GM12878 (cell line): ENCODE measurements at regions not wholly inside any gene's neighbourhood (a gene's known extent, or its start where the extent isn't known, plus 50 kb on each side); places are given as distances from the start of the nearest gene placed in this dataset.

Experiments used
- ATAC-seq: fragments of 200-7000 bp; cut with Tn5 transposase; 3 replicates; pipeline ENCODE4 v1.9.1; 2020; ENCODE audit warnings: mild to moderate bottlenecking, moderate library complexity
- BruUV-seq: library from RNA; stranded (reverse); fragments of 400-500 nt; replicated peaks from 2 replicates; lab custom pipeline; 2021; lab: Mats Ljungman, UMichigan
- CTCF ChIA-PET: fragments of 300-600 bp; sonication (Branson Sonifier 250); formaldehyde crosslinking; extraction: SDS; loops from one replicate; lab custom pipeline; 2021; ENCODE audit warnings: inconsistent platforms; lab: Yijun Ruan, JAX
- POLR2A ChIA-PET: fragments of 350-600 bp; formaldehyde crosslinking; extraction: SDS; loops from one replicate; lab custom pipeline; 2021; ENCODE audit warnings: inconsistent platforms; lab: Charles Lee
- RAD21 ChIA-PET: fragments of 300-600 bp; sonication (Branson Sonifier 250); formaldehyde crosslinking; loops from one replicate; lab custom pipeline; 2023; ENCODE audit warnings: antibody characterized with exemption; ENCODE audit not compliant: unreplicated experiment; lab: Charles Lee
- SMC1A ChIA-PET: fragments of 300-600 bp; sonication (Branson Sonifier 250); formaldehyde crosslinking; loops from one replicate; lab custom pipeline; 2023; ENCODE audit not compliant: unreplicated experiment, uncharacterized antibody; lab: Charles Lee
- DNase-seq: peaks from one replicate; pipeline ENCODE4 v3.0.0-alpha.2; 2011; ENCODE audit warnings: low read depth, low spot score
- FAIRE-seq: peaks from 3 replicates; lab custom pipeline; 2011; peaks lifted over from hg19 to GRCh38; lab: Jason Lieb, UNC
- H2AFZ ChIP-seq: 2 replicates; pipeline ENCODE4 v1.6.0; 2011; ENCODE audit warnings: low read depth, low read length, control low read depth; ENCODE audit not compliant: control insufficient read depth
- H3K27ac ChIP-seq: 2 replicates; pipeline ENCODE4 v1.5.1; 2011; ENCODE audit warnings: control low read depth; ENCODE audit not compliant: control insufficient read depth, insufficient read depth
- H3K27me3 ChIP-seq, 2 experiments: replicated peaks in 1 of 2; 2 replicates each; pipeline versions ENCODE4 v1.6.0 to v1.6.1; 2011; ENCODE audit warnings: low read length in 1 of 2; ENCODE audit not compliant: control insufficient read depth in 2 of 2, insufficient read depth in 2 of 2
- H3K36me3 ChIP-seq, 2 experiments: 2 replicates each; pipeline ENCODE4 v1.5.1; 2011; ENCODE audit warnings: low read length in 1 of 2; ENCODE audit not compliant: control insufficient read depth in 2 of 2, insufficient read depth in 2 of 2
- H3K4me1 ChIP-seq: 2 replicates; pipeline ENCODE4 v1.6.1; 2011; ENCODE audit warnings: mild to moderate bottlenecking, low read length, moderate library complexity, mixed read lengths; ENCODE audit not compliant: control insufficient read depth, insufficient read depth
- H3K4me2 ChIP-seq: 2 replicates; pipeline ENCODE4 v1.6.0; 2011; ENCODE audit warnings: control low read depth; ENCODE audit not compliant: control insufficient read depth, insufficient read depth
- H3K4me3 ChIP-seq: fragments of 200-600 bp; sonication (generic); 2 replicates; pipeline ENCODE4 v1.5.1; 2016
- H3K79me2 ChIP-seq: 2 replicates; pipeline ENCODE4 v1.6.0; 2011; ENCODE audit warnings: low read length; ENCODE audit not compliant: control insufficient read depth, insufficient read depth
- H3K9ac ChIP-seq: 2 replicates; pipeline ENCODE4 v1.8.0; 2011; ENCODE audit warnings: low read length, control low read depth, mixed read lengths; ENCODE audit not compliant: control insufficient read depth, insufficient read depth
- H3K9me3 ChIP-seq: replicated peaks from 3 replicates; pipeline ENCODE4 v1.5.1; 2011; ENCODE audit warnings: mild to moderate bottlenecking, low read length; ENCODE audit not compliant: control insufficient read depth, insufficient read depth
- H4K20me1 ChIP-seq: 2 replicates; pipeline ENCODE4 v1.6.0; 2011; ENCODE audit not compliant: control insufficient read depth, insufficient read depth
- BCL3 ChIP-seq: IDR thresholded peaks from 2 replicates; pipeline ENCODE4 v1.6.1; 2011; ENCODE audit warnings: borderline replicate concordance, low read depth, mild to moderate bottlenecking, moderate library complexity, low read length; ENCODE audit not compliant: insufficient read depth, poor library complexity, severe bottlenecking
- BHLHE40 ChIP-seq, 2 experiments: fragments of 450-650 bp in 1 of 2; IDR thresholded peaks; 2 replicates each; pipeline ENCODE4 v1.6.1; 2011 to 2017; ENCODE audit warnings: low read depth in 2 of 2, borderline replicate concordance in 1 of 2, improper control_type of control experiment in 1 of 2, low read length in 1 of 2, mild to moderate bottlenecking in 1 of 2
- BMI1 ChIP-seq: fragments of 450-650 bp; IDR thresholded peaks from 2 replicates; pipeline ENCODE4 v1.6.1; 2016; ENCODE audit warnings: mild to moderate bottlenecking, moderate library complexity, borderline replicate concordance
- MEF2A ChIP-seq: IDR thresholded peaks from 2 replicates; pipeline ENCODE4 v1.6.1; 2011; ENCODE audit warnings: low read depth, mild to moderate bottlenecking, low read length, moderate library complexity; ENCODE audit not compliant: insufficient read depth
- MEF2B ChIP-seq: fragments of 450-650 bp; IDR thresholded peaks from 2 replicates; pipeline ENCODE4 v1.6.1; 2018; ENCODE audit warnings: mild to moderate bottlenecking, moderate library complexity; ENCODE audit not compliant: partially characterized antibody, poor library complexity, severe bottlenecking
- NFXL1 ChIP-seq: fragments of 450-650 bp; IDR thresholded peaks from 2 replicates; pipeline ENCODE4 v1.6.1; 2017; ENCODE audit warnings: antibody characterized with exemption, mild to moderate bottlenecking, borderline replicate concordance
- PBX3 ChIP-seq: IDR thresholded peaks from 2 replicates; pipeline ENCODE4 v1.6.1; 2011; ENCODE audit warnings: mild to moderate bottlenecking, low read depth, low read length, moderate library complexity; ENCODE audit not compliant: insufficient replicate concordance
- PML ChIP-seq: IDR thresholded peaks from 2 replicates; pipeline ENCODE4 v1.6.1; 2012; ENCODE audit warnings: low read length, inconsistent platforms
- RAD51 ChIP-seq: fragments of 450-650 bp; IDR thresholded peaks from 2 replicates; pipeline ENCODE4 v1.6.1; 2016; ENCODE audit warnings: moderate library complexity, mild to moderate bottlenecking, inconsistent platforms
- RCOR1 ChIP-seq: conservative IDR thresholded peaks from 2 replicates; pipeline ENCODE4 v1.6.1; 2012; ENCODE audit warnings: low read depth, low read length, improper control_type of control experiment
- TCF3 ChIP-seq: IDR thresholded peaks from 2 replicates; pipeline ENCODE4 v1.6.1; 2012; ENCODE audit warnings: low read depth, mild to moderate bottlenecking, low read length, borderline replicate concordance; ENCODE audit not compliant: insufficient read depth
- ZNF384 ChIP-seq: IDR thresholded peaks from 2 replicates; pipeline ENCODE4 v1.6.1; 2012; ENCODE audit warnings: low read depth, mild to moderate bottlenecking, low read length, improper control_type of control experiment, borderline replicate concordance
- WGBS: methylation state at CpG from one replicate; pipeline ENCODE4 v1.1.6; 2016; ENCODE audit warnings: low lambda C conversion rate; ENCODE audit not compliant: insufficient replicate concordance, insufficient coverage; ENCODE audit errors: missing lambda C conversion rate; 5-methylcytosine and 5-hydroxymethylcytosine counted together
- in situ Hi-C: fragments of 300-500 bp; cut with MboI; formaldehyde crosslinking; loops from 9 replicates; pipeline ENCODE4 v1.14.3; 2018; ENCODE audit warnings: mixed read lengths
- intact Hi-C: fragments of 100-400 bp; cut with micrococcal nuclease; formaldehyde crosslinking; loops from one replicate; pipeline ENCODE4 v1.14.2; 2022; ENCODE audit not compliant: unreplicated experiment

DNA sequence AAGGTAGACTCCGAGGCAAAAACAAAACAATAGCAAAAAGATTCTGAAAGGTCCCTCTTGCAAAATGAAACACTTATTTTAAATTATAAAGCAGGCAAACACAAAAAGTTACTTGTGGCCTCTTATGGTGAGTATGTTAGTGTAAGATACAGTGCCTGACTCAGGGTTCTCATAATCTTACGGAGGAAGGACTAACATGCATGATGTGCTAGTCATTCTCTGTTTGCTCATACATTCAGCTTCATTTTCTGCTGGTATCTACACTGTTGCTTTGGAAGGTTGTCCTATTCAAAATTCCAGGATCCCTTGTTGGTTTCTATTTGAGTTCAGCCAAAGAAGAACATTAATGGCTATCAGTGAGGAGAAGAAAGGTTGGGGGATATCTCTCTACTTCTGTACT is 249.1 kb upstream of the FAM47A start:
- Histone ChIP-seq H3K27me3 (no peaks in the 10 kb centered on the region), H3K4me2 (no peak overlapping the region), H3K27ac (no peak overlapping the region), H3K79me2 (no peaks in the 10 kb centered on the region), H4K20me1 (no peaks in the 10 kb centered on the region), H3K4me1 (no peaks in the 10 kb centered on the region), H2AFZ (no peak overlapping the region), H3K4me3 (no peak overlapping the region), H3K36me3 (no peaks in the 10 kb centered on the region), H3K9ac (no peak overlapping the region), H3K9me3 (no peaks in the 10 kb centered on the region)
- TF ChIP-seq MEF2B (no peak), RAD51 (no peak), BMI1 (no peak), NFXL1 (no peak), BHLHE40 (IDR thresholded peaks at IDR 0.05; ENCODE audit: borderline replicate concordance in 1 of 2, low read depth in 2 of 2, low read length in 1 of 2) (no peak), RCOR1 (no peak), ZNF384 (no peak)
- DNase-seq: no peak
- no peak for ATAC-seq
- SMC1A ChIA-PET: no interaction called here
- no TSS peak for BruUV-seq
- RAD21 ChIA-PET: no interaction called here
- POLR2A ChIA-PET: no interaction called here
- FAIRE-seq: no peak
- intact Hi-C loops (no loop called here), in situ Hi-C loops (no loop called here)
- CTCF ChIA-PET: no interaction called here
- WGBS: 47% methylated on average over 2 of the region's 2 CpGs

DNA sequence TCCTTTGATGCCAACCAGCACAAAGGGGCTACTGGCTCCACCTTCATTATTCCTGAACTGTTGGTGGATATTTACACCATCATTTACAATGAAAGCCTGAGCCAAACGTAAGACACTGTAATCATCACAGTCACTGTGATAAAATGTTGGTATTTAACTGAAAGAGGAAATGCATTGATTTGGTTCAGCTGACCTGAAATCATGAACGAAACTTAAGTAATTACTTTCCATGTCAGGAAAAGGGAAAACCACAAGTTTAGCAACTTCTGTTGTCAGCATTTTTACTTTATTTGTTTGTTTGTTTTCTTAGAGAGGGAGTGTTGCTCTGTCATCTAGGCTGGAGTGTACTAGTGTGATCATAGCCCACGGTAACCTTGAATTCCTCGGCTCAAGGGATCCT is 247.8 kb upstream of the FAM47A start:
- no peaks in the 10 kb centered on the region for H3K79me2 ChIP-seq
- H4K20me1 ChIP-seq: no peaks in the 10 kb centered on the region
- ChIA-PET RAD21 (no interaction called here), SMC1A (no interaction called here), CTCF (no interaction called here), POLR2A (no interaction called here)
- H3K9ac ChIP-seq: no peak overlapping the region
- H3K4me2 ChIP-seq: no peak overlapping the region
- H3K4me1 ChIP-seq: no peaks in the 10 kb centered on the region
- ATAC-seq (no peak), DNase-seq (no peak), FAIRE-seq (no peak)
- intact Hi-C loops (no loop called here), in situ Hi-C loops (no loop called here)
- no peak overlapping the region for H2AFZ ChIP-seq
- no peaks in the 10 kb centered on the region for H3K36me3 ChIP-seq
- H3K27me3 ChIP-seq: no peaks in the 10 kb centered on the region
- 3% methylated on average over 4 of the region's 4 CpGs for WGBS
- no peak overlapping the region for H3K27ac ChIP-seq
- no TSS peak for BruUV-seq
- TF ChIP-seq MEF2A (no peak), TCF3 (no peak), PBX3 (no peak), BCL3 (no peak), PML (no peak)
- H3K4me3 ChIP-seq: no peak overlapping the region
- H3K9me3 ChIP-seq: no peaks in the 10 kb centered on the region
